ENCODE measurements at regions not wholly inside any gene's neighbourhood (a gene's known extent, or its start where the extent isn't known, plus 50 kb on each side); places are given as distances from the start of the nearest gene placed in this dataset.

DNA sequence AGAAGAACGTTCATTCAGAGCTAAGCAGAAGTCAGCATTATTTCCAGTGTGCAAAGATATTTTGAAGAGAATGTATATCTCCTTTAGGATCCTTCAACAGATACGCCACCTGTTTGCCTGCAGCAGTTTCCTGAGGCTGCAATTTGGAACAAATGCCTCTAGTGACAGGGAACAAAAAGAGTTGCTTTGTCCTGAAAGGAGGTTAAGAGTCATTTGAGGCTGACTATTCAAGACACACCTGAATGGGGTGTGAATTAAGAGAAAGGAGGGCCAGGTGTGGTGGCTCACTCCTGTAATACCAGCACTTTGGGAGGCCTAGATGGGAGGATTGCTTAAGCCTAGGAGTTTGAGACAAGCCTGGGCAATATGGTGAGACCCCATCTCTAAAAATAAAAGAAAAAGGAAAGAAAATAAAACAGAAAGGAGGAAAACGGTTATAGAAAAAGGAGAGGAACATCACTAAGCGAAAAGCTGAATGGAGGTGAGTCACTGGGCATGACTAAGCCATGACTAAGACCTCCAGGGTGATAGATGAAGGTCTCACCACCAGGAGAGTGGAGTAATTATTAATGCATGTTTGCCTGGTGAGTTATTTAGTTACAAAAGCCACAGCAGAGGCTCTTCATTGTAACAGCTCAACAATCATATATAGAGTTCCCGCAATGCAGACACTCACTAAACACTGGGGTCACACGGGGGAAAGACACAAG, 255.2 kb upstream of the TNC start:
- TF ChIP-seq CTCF (IDR thresholded peaks at IDR 0.05) = no peak
- no peak for TF ChIP-seq POLR2AphosphoS5 (IDR thresholded peaks at IDR 0.05)
- no peak for TF ChIP-seq POLR2A (IDR thresholded peaks at IDR 0.05)
- TF ChIP-seq EP300 (IDR thresholded peaks at IDR 0.05) = no peak

Data from upper lobe of left lung (tissue), 4 donors.